T-helper 2 cell treated with Interferon-gamma antibody and Interleukin-4, amounts not matched to agents 5 μg/mL and 100 μg/mL, for 36 hours (primary cell): ENCODE measurements at regions not wholly inside any gene's neighbourhood (a gene's known extent, or its start where the extent isn't known, plus 50 kb on each side); places are given as distances from the start of the nearest gene placed in this dataset.

Experiments used
- DNase-seq: peaks from one replicate; pipeline ENCODE4 v3.0.0; 2021; ENCODE audit warnings: low spot score
- H3K27ac Mint-ChIP-seq: one replicate; pipeline ENCODE4 v1.8.0; 2021; ENCODE audit warnings: mild to moderate bottlenecking, mixed read lengths
- H3K27me3 Mint-ChIP-seq: one replicate; pipeline ENCODE4 v1.8.0; 2021; ENCODE audit warnings: low read depth, mixed read lengths
- H3K36me3 Mint-ChIP-seq: one replicate; pipeline ENCODE4 v1.8.0; 2021; ENCODE audit warnings: low read depth, mixed read lengths
- H3K4me1 Mint-ChIP-seq: one replicate; pipeline ENCODE4 v1.8.0; 2021; ENCODE audit warnings: low read depth, mixed read lengths
- H3K4me3 Mint-ChIP-seq: one replicate; pipeline ENCODE4 v1.8.0; 2022; ENCODE audit warnings: mild to moderate bottlenecking, moderate library complexity, mixed read lengths
- H3K9me3 Mint-ChIP-seq: one replicate; pipeline ENCODE4 v1.8.0; 2021; ENCODE audit warnings: mixed read lengths

DNA sequence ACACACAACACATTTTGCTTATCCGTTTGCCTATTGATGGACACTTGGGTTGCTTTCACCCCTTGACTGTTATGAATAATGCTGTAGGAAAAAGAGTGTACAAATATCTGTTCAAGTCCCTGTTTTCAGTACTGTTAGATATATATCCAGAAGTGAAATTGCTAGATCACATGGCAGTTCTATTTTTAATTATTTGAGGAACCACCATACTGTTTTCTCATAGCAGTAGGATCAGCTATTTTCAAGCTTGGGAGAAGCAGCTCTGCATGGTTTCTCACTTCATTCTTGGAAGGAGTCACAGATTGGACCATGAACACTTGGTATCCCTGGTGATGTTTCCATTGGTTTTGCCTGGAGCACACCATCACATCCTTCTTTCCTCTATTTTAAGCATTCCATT, 114.4 kb upstream of the ZP4 start:
- Mint-ChIP-seq H3K27me3 (no peaks in the 10 kb centered on the region), H3K4me3 (no peak overlapping the region), H3K4me1 (no peaks in the 10 kb centered on the region), H3K9me3 (peaks cover 4% of the 10 kb centered on the region), H3K27ac (no peak overlapping the region), H3K36me3 (no peaks in the 10 kb centered on the region)
- DNase-seq = no peak

GRCh38 chr1:238001818-238002217, 111.1 kb upstream of the ZP4 start:
- Mint-ChIP-seq H3K27me3 (no peaks in the 10 kb centered on the region), H3K27ac (no peak overlapping the region), H3K4me1 (no peaks in the 10 kb centered on the region), H3K36me3 (no peaks in the 10 kb centered on the region), H3K9me3 (peaks cover 4% of the 10 kb centered on the region), H3K4me3 (no peak overlapping the region)
- DNase-seq = no peak

GRCh38 chr1:237999426-238000052, 108.8 kb upstream of the ZP4 start:
- Mint-ChIP-seq H3K9me3 (peaks cover 4% of the 10 kb centered on the region), H3K4me1 (no peaks in the 10 kb centered on the region), H3K36me3 (no peaks in the 10 kb centered on the region), H3K27me3 (no peaks in the 10 kb centered on the region), H3K27ac (no peak overlapping the region), H3K4me3 (no peak overlapping the region)
- DNase-seq = no peak

GRCh38 chr1:237998581-237998980, 107.9 kb upstream of the ZP4 start:
- no peak for DNase-seq
- H3K36me3 Mint-ChIP-seq = no peaks in the 10 kb centered on the region
- no peak overlapping the region for H3K27ac Mint-ChIP-seq
- H3K4me1 Mint-ChIP-seq = no peaks in the 10 kb centered on the region
- no peak overlapping the region for H3K4me3 Mint-ChIP-seq
- peaks cover 4% of the 10 kb centered on the region for H3K9me3 Mint-ChIP-seq
- H3K27me3 Mint-ChIP-seq = no peaks in the 10 kb centered on the region

GRCh38 chr1:237983496-237983895, 92.8 kb upstream of the ZP4 start:
- H3K27me3 Mint-ChIP-seq = no peaks in the 10 kb centered on the region
- no peak overlapping the region for H3K27ac Mint-ChIP-seq
- H3K9me3 Mint-ChIP-seq = no peaks in the 10 kb centered on the region
- no peak overlapping the region for H3K4me3 Mint-ChIP-seq
- DNase-seq = no peak
- no peaks in the 10 kb centered on the region for H3K4me1 Mint-ChIP-seq
- no peaks in the 10 kb centered on the region for H3K36me3 Mint-ChIP-seq

DNA sequence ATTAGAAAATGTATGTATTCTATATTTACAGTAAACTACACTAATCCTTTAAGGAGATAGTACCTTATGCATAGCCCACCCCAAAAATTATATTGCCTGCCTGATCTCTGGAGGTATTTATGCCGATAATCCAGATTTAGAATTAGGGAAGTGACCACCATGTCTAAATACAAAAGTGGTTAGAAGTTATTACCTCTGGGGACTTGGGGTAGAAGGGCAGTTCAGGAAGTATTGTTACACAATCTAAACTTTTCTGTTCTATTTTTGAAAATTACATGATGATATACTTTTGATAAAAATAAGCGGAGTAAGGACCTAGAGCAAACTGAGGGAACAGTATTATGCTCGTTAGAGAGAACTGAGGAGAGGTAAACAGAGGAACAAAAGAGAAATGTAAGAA, 90.5 kb upstream of the ZP4 start:
- no peaks in the 10 kb centered on the region for H3K27me3 Mint-ChIP-seq

GRCh38 chr1:237976331-237976730, 85.6 kb upstream of the ZP4 start:
- no peak for DNase-seq
- H3K9me3 Mint-ChIP-seq = no peaks in the 10 kb centered on the region
- H3K27ac Mint-ChIP-seq = no peak overlapping the region
- H3K4me1 Mint-ChIP-seq = no peaks in the 10 kb centered on the region
- no peaks in the 10 kb centered on the region for H3K27me3 Mint-ChIP-seq
- no peaks in the 10 kb centered on the region for H3K36me3 Mint-ChIP-seq
- H3K4me3 Mint-ChIP-seq = no peak overlapping the region

More for the DNA sequence above, 90.5 kb upstream of the ZP4 start:
- H3K9me3 Mint-ChIP-seq = no peaks in the 10 kb centered on the region
- no peak overlapping the region for H3K4me3 Mint-ChIP-seq
- DNase-seq = no peak
- H3K36me3 Mint-ChIP-seq = no peaks in the 10 kb centered on the region
- H3K4me1 Mint-ChIP-seq = no peaks in the 10 kb centered on the region
- no peak overlapping the region for H3K27ac Mint-ChIP-seq

- Mint-ChIP-seq H3K4me1 (no peaks in the 10 kb centered on the region), H3K27ac (no peak overlapping the region), H3K27me3 (no peaks in the 10 kb centered on the region), H3K9me3 (no peaks in the 10 kb centered on the region), H3K4me3 (no peak overlapping the region), H3K36me3 (no peaks in the 10 kb centered on the region)
- no peak for DNase-seq
Observed at GRCh38 chr1:237975903-237976302, 85.2 kb upstream of the ZP4 start.

DNA sequence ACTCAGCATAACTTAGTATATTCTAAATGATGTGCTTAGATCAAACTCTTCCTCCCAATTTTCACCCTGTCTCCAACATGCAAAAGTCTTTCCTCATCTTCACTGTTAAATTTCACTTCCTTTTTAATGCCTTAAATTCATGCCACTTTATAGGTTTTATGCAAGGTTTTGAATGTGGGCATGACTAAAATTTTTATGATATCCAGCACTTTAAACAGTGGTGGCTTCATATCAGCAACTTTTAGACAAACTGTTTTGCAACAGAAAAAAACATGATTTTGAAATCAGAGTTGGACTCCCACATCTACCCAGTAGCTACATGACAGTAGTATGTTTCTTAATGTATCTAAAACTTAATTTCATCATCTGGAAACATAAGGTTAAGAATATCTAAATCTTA, 84.7 kb upstream of the ZP4 start:
- DNase-seq = no peak
- H3K4me3 Mint-ChIP-seq = no peak overlapping the region
- no peaks in the 10 kb centered on the region for H3K27me3 Mint-ChIP-seq
- H3K36me3 Mint-ChIP-seq = no peaks in the 10 kb centered on the region
- H3K4me1 Mint-ChIP-seq = no peaks in the 10 kb centered on the region
- H3K9me3 Mint-ChIP-seq = no peaks in the 10 kb centered on the region
- no peak overlapping the region for H3K27ac Mint-ChIP-seq

- Mint-ChIP-seq H3K9me3 (no peaks in the 10 kb centered on the region), H3K27ac (no peak overlapping the region), H3K36me3 (no peaks in the 10 kb centered on the region), H3K4me3 (no peak overlapping the region), H3K4me1 (no peaks in the 10 kb centered on the region), H3K27me3 (no peaks in the 10 kb centered on the region)
- DNase-seq = no peak
Observed at GRCh38 chr1:237972186-237972585, 81.5 kb upstream of the ZP4 start.

DNA sequence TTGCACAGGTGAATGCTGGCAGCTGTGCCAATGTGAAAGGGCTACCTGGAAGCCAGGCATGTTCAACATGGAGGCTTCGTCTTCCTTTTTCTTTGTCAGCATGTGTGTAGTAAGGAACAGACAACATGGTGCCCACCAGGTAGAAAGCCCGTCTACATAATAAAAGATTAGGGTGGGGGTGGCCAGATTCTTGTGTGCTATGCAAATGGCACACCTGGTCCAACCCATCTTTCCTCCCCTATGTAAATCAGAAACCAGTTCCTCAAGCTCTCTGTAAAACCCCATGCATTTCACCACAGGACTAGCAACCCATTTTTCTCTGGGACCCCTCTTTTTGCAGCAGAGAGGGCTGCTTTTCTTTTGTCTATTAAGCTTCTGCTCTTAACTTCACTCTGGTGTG, 72.3 kb upstream of the ZP4 start:
- Mint-ChIP-seq H3K27ac (no peak overlapping the region), H3K9me3 (no peaks in the 10 kb centered on the region), H3K4me1 (no peaks in the 10 kb centered on the region), H3K27me3 (no peaks in the 10 kb centered on the region), H3K4me3 (no peak overlapping the region), H3K36me3 (no peaks in the 10 kb centered on the region)
- DNase-seq = no peak

DNA sequence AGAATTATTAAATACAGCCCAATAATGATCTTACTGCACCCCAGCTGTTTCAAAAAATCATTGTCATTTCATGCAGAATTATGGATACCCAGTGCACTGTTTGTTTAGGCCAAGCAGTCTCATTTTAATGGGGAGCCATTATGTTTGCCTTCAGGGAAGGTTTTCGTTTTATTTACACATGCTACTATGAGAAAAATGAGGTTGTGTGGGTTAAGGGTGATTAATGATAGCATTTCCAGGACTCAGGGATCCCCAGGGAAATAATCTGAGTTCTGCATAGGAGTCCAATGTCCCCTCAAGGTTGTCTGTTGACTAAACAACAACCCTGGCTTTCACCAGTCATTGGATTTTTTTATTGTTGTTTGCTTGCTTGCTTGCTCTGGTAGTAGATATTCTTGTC, 71.0 kb upstream of the ZP4 start:
- Mint-ChIP-seq H3K27me3 (no peaks in the 10 kb centered on the region), H3K9me3 (peaks cover under 1% of the 10 kb centered on the region), H3K36me3 (no peaks in the 10 kb centered on the region), H3K4me3 (no peak overlapping the region), H3K27ac (no peak overlapping the region), H3K4me1 (no peaks in the 10 kb centered on the region)
- no peak for DNase-seq

GRCh38 chr1:237959838-237960237, 69.1 kb upstream of the ZP4 start:
- Mint-ChIP-seq H3K4me3 (no peak overlapping the region), H3K36me3 (no peaks in the 10 kb centered on the region), H3K27ac (no peak overlapping the region), H3K4me1 (no peaks in the 10 kb centered on the region), H3K27me3 (no peaks in the 10 kb centered on the region), H3K9me3 (peaks cover 5% of the 10 kb centered on the region)
- DNase-seq = no peak

DNA sequence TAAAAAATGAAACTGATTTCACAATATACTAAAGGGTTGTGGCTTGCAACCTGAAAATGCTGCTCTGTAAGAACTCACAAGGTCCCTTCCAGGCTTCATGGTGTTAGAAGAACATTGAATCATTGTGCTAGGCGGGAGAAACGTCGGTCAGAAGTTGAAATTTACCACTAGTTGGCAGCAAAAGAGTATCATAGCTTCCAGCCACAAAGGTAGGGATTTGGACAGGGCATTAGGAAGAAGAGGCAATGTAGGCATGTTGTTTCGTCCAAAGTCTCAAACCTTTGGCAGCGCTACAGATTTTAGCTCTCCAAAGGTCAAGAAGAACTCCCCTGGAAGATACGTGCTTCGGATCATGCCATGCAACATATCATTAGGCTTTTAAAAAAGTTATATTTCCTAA, 62.5 kb upstream of the ZP4 start:
- Mint-ChIP-seq H3K9me3 (peaks cover 7% of the 10 kb centered on the region), H3K27ac (no peak overlapping the region), H3K4me1 (no peaks in the 10 kb centered on the region), H3K36me3 (no peaks in the 10 kb centered on the region), H3K4me3 (no peak overlapping the region), H3K27me3 (no peaks in the 10 kb centered on the region)
- no peak for DNase-seq
